NCI-H748 (cell line): ENCODE measurements at regions not wholly inside any gene's neighbourhood (a gene's known extent, or its start where the extent isn't known, plus 50 kb on each side); places are given as distances from the start of the nearest gene placed in this dataset.

Experiments used
- DNase-seq: peaks from one replicate; lab custom pipeline; 2025; ENCODE audit not compliant: unreplicated experiment; lab: John Stamatoyannopoulos, UW

GRCh38 chr6:14789996-14790395 is 455.9 kb upstream of the JARID2 start:
- DNase-seq: no peak

DNA sequence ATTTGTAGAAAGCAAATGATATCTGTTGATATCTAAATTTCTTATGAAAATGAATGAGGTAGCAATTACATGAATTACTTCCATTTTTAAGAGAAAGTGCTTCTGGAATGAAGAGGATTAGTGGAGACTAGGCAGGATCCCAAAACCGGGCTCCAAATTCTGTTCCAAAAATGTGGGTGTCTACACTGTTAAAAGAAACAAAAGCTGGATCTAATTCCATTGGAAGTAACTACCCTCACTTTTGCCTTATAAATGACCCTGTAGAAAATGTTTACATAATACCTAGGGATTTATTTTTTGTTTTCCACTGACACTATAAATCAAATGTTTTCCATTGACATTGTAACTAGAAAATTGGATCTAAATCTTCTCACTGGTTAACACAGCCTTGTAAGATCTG is 454.9 kb upstream of the JARID2 start:
- no peak for DNase-seq

DNA sequence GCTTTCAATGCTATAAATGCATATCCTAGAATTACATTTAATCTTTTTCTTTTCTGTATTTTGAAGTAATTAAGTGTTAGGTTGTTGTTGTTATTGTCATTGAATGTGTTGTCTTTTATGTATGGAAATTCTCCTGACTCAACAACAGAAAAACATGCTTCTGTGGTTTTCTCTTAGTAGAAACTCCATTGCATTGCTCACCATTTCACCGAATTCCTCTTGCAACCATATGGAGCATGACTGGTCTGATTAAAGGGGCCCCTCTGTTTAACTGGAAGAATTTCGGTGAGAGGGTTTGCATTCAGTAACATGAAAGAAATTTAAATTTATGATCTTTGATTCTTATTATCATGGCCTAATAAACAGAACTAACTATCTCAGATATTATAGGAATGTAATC is 454.3 kb upstream of the JARID2 start:
- no peak for DNase-seq

- peak; percentile 56 for DNase-seq
Observed at GRCh38 chr6:14792118-14792955, 453.5 kb upstream of the JARID2 start.

DNA sequence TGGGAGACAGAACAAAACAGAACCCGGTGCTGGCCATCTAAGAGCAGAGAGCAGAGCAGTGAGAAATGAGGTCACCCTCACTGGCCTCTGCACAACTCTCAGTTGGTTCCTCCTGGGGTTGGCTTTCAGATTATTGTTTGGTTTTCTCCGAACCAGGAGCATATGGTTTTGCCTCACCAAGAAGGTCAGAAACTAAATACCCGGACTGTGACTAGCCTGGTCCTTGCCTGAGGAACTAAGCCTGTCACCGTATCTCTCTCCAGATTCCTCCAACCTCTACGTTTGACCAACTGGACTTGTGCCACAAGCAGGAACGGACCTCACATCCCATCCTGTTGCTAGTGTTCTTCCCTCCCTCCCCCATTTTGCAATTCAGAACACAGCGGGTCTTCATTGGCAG is 450.4 kb upstream of the JARID2 start:
- DNase-seq: no peak

DNA sequence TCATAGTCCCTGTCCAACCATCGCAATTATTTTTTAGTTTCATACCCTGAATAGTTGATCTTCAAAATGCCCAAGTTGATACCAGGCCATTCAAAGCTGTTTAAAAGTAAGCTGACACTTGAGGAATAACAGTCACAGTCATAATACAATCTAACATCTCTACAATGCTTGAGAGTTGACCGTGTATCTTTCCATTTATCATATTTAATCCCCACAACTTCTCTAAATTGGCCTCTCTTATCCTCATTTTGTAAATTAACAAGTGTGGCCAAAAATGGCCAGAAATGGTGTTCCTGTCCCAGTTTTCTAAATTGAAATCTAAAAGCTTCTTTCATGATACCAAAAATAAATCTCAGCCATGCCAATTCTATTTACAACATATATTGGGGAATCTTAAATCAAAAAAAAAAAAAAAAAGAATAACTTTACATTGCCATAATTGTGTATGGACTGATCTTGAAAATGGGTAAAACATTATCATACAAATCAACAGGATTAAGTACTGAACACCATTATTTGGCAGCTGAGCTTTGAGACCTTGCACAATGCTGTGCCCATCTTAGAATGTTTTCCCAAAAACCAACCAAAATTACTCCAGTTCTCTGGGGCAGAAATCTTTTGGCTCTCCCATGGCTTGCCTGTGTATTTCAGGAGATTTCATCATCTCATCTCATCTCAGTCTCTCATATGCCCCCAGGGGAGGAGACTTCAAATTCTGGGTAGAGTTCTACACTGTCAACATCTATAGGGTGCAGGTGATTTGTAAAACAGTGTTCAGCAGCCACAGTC is 448.7 kb upstream of the JARID2 start:
- DNase-seq: no peak

DNA sequence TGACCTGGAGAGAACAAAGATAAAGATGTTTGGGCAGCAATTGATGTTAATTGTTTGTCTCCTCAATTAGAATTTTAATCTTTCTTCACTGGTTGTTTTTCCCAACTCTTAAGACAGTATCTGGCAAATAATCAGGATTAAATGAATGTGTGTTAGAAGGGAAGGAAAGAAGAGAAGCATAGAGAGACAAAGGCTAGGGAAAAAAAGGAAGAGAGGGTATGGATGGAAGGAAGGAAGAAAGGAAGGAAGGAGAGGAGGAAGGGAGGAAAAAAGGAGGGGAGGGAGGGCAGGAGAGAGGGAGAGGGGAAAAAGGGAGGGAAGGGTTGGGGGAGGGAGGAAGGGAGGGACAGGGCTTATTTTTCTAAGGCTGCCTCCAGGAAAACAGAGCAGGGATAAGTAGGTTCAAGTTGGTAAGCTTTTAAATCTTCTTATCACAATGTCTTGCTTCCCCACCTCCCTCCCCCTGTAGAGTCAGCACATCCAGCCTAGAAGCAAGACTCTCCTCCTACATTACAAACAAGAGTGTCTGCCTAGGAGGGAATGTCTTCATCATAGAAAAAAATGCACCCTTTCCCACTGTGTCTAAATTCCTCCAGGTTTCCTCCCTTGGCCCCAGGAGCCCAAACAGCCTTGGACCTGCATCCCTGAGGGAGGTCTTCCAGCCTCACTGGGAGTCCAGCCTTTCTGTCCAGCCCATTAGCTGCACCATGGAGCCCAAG is 447.8 kb upstream of the JARID2 start:
- DNase-seq: no peak

GRCh38 chr6:14798594-14798982 is 447.3 kb upstream of the JARID2 start:
- DNase-seq: no peak

- no peak for DNase-seq
Observed at GRCh38 chr6:14798996-14799588, 446.8 kb upstream of the JARID2 start.

- DNase-seq: peak; percentile 81
Observed at GRCh38 chr6:14799928-14800327, 445.9 kb upstream of the JARID2 start.

GRCh38 chr6:14802514-14803160 is 443.2 kb upstream of the JARID2 start:
- DNase-seq: no peak

DNA sequence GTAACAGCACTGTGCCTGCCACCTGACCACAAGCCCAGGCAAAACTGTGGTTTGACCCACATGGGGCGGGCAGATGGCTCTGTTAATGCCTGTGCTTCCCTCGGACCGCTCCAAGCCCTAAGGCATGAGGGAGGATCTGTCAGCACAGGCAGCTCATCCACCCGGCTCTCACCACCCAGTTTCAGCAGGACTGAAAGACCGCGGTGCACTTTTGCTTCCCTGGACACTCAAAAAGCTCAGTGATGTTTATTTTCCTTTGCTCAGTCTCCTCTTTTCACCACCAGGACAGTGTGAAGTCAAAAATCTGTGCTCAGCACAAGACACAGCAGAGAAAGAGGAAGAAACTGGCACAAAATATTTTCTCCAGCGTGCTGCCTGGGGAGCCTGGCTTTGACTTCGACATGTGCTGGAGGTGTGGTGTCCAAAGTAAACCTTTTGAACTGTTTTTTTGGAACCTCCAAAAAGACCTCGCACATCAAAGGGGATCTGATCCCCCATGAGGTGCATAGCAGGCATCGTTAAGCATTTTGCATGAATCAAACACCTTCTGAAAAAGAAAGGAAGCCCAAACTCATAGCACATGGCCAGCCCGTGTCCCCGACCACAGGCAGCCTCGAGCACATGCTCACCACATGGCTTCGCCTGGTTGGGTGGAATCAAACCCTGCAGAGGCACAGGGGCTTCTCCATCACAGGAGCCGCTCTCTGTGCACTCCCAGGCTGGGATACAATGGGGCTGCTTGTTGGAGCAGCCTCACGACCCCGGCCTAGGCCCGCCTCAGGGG is 441.7 kb upstream of the JARID2 start:
- no peak for DNase-seq

DNA sequence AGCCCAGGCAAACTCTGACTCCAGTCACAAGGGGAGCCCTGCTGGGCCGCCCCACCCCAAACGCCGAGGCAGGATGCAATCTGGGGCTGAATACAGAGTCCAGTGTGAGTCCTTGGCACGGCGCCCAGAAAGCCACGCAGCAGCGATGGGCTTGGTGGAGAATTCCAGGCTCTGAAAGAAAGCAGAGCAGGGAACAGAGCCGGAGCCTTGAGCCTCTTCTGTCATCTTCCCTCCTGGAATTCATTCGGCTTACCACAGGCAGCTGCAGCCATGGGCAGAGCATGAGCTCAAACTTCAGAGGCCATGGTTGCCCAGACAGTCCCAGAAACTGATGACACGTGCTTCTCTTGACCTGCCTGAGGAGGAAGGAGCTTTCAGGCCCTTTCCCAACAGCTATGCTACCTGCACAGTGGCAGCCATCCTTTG is 441.1 kb upstream of the JARID2 start:
- DNase-seq: peak; percentile 96

GRCh38 chr6:14806101-14806500 is 439.8 kb upstream of the JARID2 start:
- no peak for DNase-seq

DNA sequence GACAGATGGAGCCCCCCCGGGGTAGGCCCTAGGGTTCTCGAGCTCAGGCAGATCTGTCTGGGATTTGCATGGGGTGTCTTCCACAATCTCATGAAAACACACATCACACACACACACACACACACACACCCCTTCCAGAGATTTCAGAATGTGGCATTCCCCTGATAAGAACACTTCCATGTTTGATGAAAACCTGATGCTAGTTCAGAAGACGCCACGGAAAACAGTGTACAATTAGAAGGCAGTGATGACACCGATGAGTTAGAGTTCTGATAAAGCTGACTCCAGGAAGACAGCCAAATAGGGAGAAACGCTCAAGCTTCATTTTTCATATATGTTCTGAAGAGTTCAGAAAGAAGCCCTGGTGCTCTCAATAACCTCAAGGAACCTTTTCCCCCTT is 438.7 kb upstream of the JARID2 start:
- DNase-seq: no peak

GRCh38 chr6:14807971-14808370 is 437.9 kb upstream of the JARID2 start:
- DNase-seq: no peak

DNA sequence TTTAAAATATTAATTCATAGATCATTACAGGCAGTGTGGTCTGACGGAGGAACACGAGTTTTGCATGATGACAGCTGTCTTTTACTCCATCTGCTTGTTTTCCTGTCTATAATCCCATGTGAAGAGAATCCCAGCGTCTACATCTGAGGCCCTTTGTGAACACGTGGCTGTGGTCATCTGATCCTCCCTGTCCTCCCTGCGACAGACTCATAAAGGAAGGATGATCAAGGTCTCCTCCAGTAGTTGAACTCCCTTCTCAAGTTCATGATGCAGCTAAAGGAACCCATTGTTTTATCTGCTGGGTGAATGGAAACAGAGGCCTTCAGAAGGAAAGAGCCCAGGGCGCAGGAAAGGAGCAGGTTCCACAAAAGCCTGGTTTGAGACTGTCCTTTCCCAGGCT is 435.8 kb upstream of the JARID2 start:
- no peak for DNase-seq

GRCh38 chr6:14811775-14812428 is 434.0 kb upstream of the JARID2 start:
- DNase-seq: no peak

DNA sequence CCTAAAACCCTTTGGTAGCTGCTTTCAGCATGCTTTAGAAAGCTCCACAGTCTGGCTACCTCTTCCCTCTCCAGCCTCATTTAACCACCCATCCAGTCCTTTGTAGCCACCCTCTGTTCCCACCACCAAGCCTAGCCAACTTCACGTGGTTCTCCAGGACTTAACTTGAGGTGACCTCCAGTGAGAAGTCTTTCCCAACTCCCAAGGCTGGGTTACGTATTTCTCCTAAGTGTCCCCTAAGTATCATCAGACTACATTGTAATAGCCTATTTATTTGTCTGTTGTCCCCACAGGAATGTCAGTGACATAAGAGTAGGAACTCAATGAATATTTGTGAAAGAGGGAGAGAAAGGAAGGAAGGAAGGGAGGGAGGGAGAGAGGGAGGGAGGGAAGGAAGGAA is 431.9 kb upstream of the JARID2 start:
- DNase-seq: no peak
